H9 (cell line): ENCODE measurements at regions not wholly inside any gene's neighbourhood (a gene's known extent, or its start where the extent isn't known, plus 50 kb on each side); places are given as distances from the start of the nearest gene placed in this dataset.

Experiments
- DNase-seq: peaks from one replicate; pipeline ENCODE4 v3.0.0-alpha.2; 2017
- H2AFZ ChIP-seq: one replicate; pipeline ENCODE4 v1.6.1; 2013; ENCODE audit warnings: mild to moderate bottlenecking, low read length, control low read depth, moderate library complexity
- H2AK5ac ChIP-seq: 2 replicates; pipeline ENCODE4 v1.6.1; 2013; ENCODE audit warnings: low read length, control low read depth, mixed read lengths; ENCODE audit not compliant: insufficient read length
- H2BK120ac ChIP-seq: one replicate; pipeline ENCODE4 v1.6.1; 2013; ENCODE audit warnings: low read depth, mild to moderate bottlenecking, low read length, control low read depth, inconsistent platforms; ENCODE audit not compliant: poor library complexity, severe bottlenecking
- H2BK12ac ChIP-seq: 2 replicates; pipeline ENCODE4 v1.6.1; 2013; ENCODE audit warnings: low read length, control low read depth, mixed read lengths, low read depth; ENCODE audit not compliant: insufficient read length
- H2BK15ac ChIP-seq: 2 replicates; pipeline ENCODE4 v1.6.1; 2013; ENCODE audit warnings: low read depth, low read length, control low read depth
- H2BK20ac ChIP-seq: one replicate; pipeline ENCODE4 v1.6.1; 2013; ENCODE audit warnings: low read depth, mild to moderate bottlenecking, low read length, control low read depth, inconsistent platforms; ENCODE audit not compliant: poor library complexity, severe bottlenecking
- H2BK5ac ChIP-seq: 2 replicates; pipeline ENCODE4 v1.6.1; 2013; ENCODE audit warnings: low read length, control low read depth, mixed read lengths; ENCODE audit not compliant: insufficient read length
- H3K14ac ChIP-seq: 2 replicates; pipeline ENCODE4 v1.6.1; 2013; ENCODE audit warnings: low read length, control low read depth; ENCODE audit not compliant: insufficient read depth
- H3K18ac ChIP-seq: 2 replicates; pipeline ENCODE4 v1.6.1; 2013; ENCODE audit warnings: low read depth, mild to moderate bottlenecking, mixed read lengths, low read length, control low read depth; ENCODE audit not compliant: insufficient read length
- H3K23ac ChIP-seq: 2 replicates; pipeline ENCODE4 v1.6.1; 2013; ENCODE audit warnings: low read length, control low read depth, mixed read lengths, low read depth; ENCODE audit not compliant: insufficient read length
- H3K23me2 ChIP-seq: 2 replicates; pipeline ENCODE4 v1.6.1; 2013; ENCODE audit warnings: low read depth, mild to moderate bottlenecking, mixed read lengths, low read length, control low read depth; ENCODE audit not compliant: insufficient read length, poor library complexity, severe bottlenecking
- H3K27ac ChIP-seq: 2 replicates; pipeline ENCODE4 v1.5.1; 2013; ENCODE audit warnings: low read length, control low read depth, mixed read lengths, low read depth; ENCODE audit not compliant: insufficient read length
- H3K27me3 ChIP-seq: 2 replicates; pipeline ENCODE4 v1.6.1; 2013; ENCODE audit warnings: low read length, control low read depth, inconsistent platforms; ENCODE audit not compliant: insufficient read depth
- H3K4ac ChIP-seq: 2 replicates; pipeline ENCODE4 v1.6.1; 2013; ENCODE audit warnings: low read depth, mild to moderate bottlenecking, control low read depth, inconsistent platforms, low read length, moderate library complexity
- H3K4me1 ChIP-seq: 2 replicates; pipeline ENCODE4 v1.6.1; 2013; ENCODE audit warnings: low read length, control low read depth, inconsistent platforms; ENCODE audit not compliant: insufficient read depth
- H3K4me2 ChIP-seq: 2 replicates; pipeline ENCODE4 v1.6.1; 2013; ENCODE audit warnings: low read length, control low read depth, mixed read lengths; ENCODE audit not compliant: insufficient read length, insufficient read depth
- H3K56ac ChIP-seq: 2 replicates; pipeline ENCODE4 v1.6.1; 2013; ENCODE audit warnings: low read depth, mild to moderate bottlenecking, mixed read lengths, low read length, control low read depth; ENCODE audit not compliant: insufficient read length
- H3K79me1 ChIP-seq: 2 replicates; pipeline ENCODE4 v1.6.1; 2013; ENCODE audit warnings: low read depth, mild to moderate bottlenecking, moderate library complexity, low read length, control low read depth, inconsistent platforms; ENCODE audit not compliant: insufficient read depth, poor library complexity, severe bottlenecking
- H3K79me2 ChIP-seq: 2 replicates; pipeline ENCODE4 v1.6.1; 2013; ENCODE audit warnings: low read length, control low read depth, inconsistent platforms; ENCODE audit not compliant: insufficient read depth
- H3K9ac ChIP-seq: 2 replicates; pipeline ENCODE4 v1.6.1; 2013; ENCODE audit warnings: low read length, control low read depth, mixed read lengths; ENCODE audit not compliant: insufficient read length; ENCODE audit errors: extremely low read depth
- H3K9me3 ChIP-seq: one replicate; pipeline ENCODE4 v1.6.1; 2013; ENCODE audit warnings: low read depth, low read length, inconsistent platforms; ENCODE audit not compliant: control insufficient read depth
- H3T11ph ChIP-seq: one replicate; pipeline ENCODE4 v1.6.1; 2013; ENCODE audit warnings: mild to moderate bottlenecking, low read length, control low read depth, inconsistent platforms
- H4K20me1 ChIP-seq: one replicate; pipeline ENCODE4 v1.6.1; 2013; ENCODE audit not compliant: control insufficient read depth, insufficient read length, insufficient read depth
- H4K5ac ChIP-seq: 2 replicates; pipeline ENCODE4 v1.6.1; 2013; ENCODE audit warnings: low read depth, mild to moderate bottlenecking, mixed read lengths, low read length, control low read depth; ENCODE audit not compliant: insufficient read length
- H4K8ac ChIP-seq: replicated peaks from 2 replicates; pipeline ENCODE4 v1.6.1; 2013; ENCODE audit warnings: low read length, control low read depth, mixed read lengths, low read depth; ENCODE audit not compliant: insufficient read length
- H4K91ac ChIP-seq: 2 replicates; pipeline ENCODE4 v1.6.1; 2013; ENCODE audit warnings: low read depth, mild to moderate bottlenecking, moderate library complexity, mixed read lengths, low read length, control low read depth; ENCODE audit not compliant: insufficient read length
- H3K27ac Mint-ChIP-seq, 3 experiments: 2 replicates in 2 of 3; 3 replicates in 1 of 3; pipeline ENCODE4 v1.8.0; 2020 to 2021; ENCODE audit warnings: mixed read lengths in 3 of 3, mild to moderate bottlenecking in 1 of 3, moderate library complexity in 1 of 3
- H3K27me3 Mint-ChIP-seq: 2 replicates; pipeline ENCODE4 v1.8.0; 2021; ENCODE audit warnings: low read depth, mild to moderate bottlenecking, moderate library complexity, mixed read lengths
- H3K36me3 Mint-ChIP-seq, 3 experiments: 2 replicates in 2 of 3; 3 replicates in 1 of 3; pipeline ENCODE4 v1.8.0; 2020 to 2021; ENCODE audit warnings: low read depth in 3 of 3, mixed read lengths in 3 of 3; ENCODE audit not compliant: insufficient read depth in 1 of 3
- H3K4me1 Mint-ChIP-seq, 2 experiments: 2 replicates each; pipeline ENCODE4 v1.8.0; 2020; ENCODE audit warnings: mixed read lengths in 2 of 2
- H3K4me3 Mint-ChIP-seq, 2 experiments: 2 replicates in 1 of 2; 3 replicates in 1 of 2; pipeline ENCODE4 v1.8.0; 2020 to 2021; ENCODE audit warnings: mild to moderate bottlenecking in 2 of 2, mixed read lengths in 2 of 2, moderate library complexity in 1 of 2
- H3K9me3 Mint-ChIP-seq, 2 experiments: 2 replicates in 1 of 2; 3 replicates in 1 of 2; pipeline ENCODE4 v1.8.0; 2020; ENCODE audit warnings: mild to moderate bottlenecking in 2 of 2, mixed read lengths in 2 of 2, moderate library complexity in 1 of 2
- CTCF ChIP-seq: fragments of 200-600 bp; sonication (generic); conservative IDR thresholded peaks from 3 replicates; pipeline ENCODE4 v1.8.0; 2021; ENCODE audit warnings: antibody characterized with exemption, mild to moderate bottlenecking
- WGBS: extraction: QIAGEN DNeasy Blood & Tissue Kit; methylation state at CpG from one replicate; pipeline ENCODE4 v1.1.7; 2013; ENCODE audit warnings: missing lambda C conversion rate, low lambda C conversion rate, mixed read lengths; ENCODE audit not compliant: insufficient read length; ENCODE audit errors: extremely low coverage; 5-methylcytosine and 5-hydroxymethylcytosine counted together

- H2BK120ac ChIP-seq = no peak overlapping the region
- no peak overlapping the region for H4K91ac ChIP-seq
- no peak overlapping the region for H2BK15ac ChIP-seq
- H3K4me1 Mint-ChIP-seq = peaks cover 15 to 17% of the 10 kb centered on the region in 2 experiments
- no peaks in the 10 kb centered on the region for H3K23me2 ChIP-seq
- no peaks in the 10 kb centered on the region for H3K27me3 ChIP-seq
- H3K4me1 ChIP-seq = peaks cover 3% of the 10 kb centered on the region; the same call in 1 of the 2 replicates
- no peak overlapping the region for H2BK12ac ChIP-seq
- no peak overlapping the region for H4K5ac ChIP-seq
- H2AK5ac ChIP-seq = no peak overlapping the region
- peak; percentile 38 for DNase-seq
- H3K36me3 Mint-ChIP-seq = peaks cover 0 to 4% (median 2%) of the 10 kb centered on the region in 3 experiments; a peak in 1 of 7 replicates
- no peak overlapping the region for H3K18ac ChIP-seq
- H3K9me3 Mint-ChIP-seq = peaks cover 0 to 3% of the 10 kb centered on the region in 2 experiments; a peak in 3 of 5 replicates
- H3K4ac ChIP-seq = no peak overlapping the region
- H3K27ac Mint-ChIP-seq = peak overlapping the region in 2 of 3 experiments; percentile 72 to 88; a peak in 3 of 7 replicates
- no peaks in the 10 kb centered on the region for H3K79me2 ChIP-seq
- H3K79me1 ChIP-seq = no peaks in the 10 kb centered on the region
- H3K4me2 ChIP-seq = no peak overlapping the region
- no peak overlapping the region for H4K8ac ChIP-seq
- no peak overlapping the region for H3K9ac ChIP-seq
- WGBS = no CpG with 5 or more reads among the region's 2 CpGs
- H3K27me3 Mint-ChIP-seq = no peaks in the 10 kb centered on the region
- no peak overlapping the region for H3K27ac ChIP-seq
- no peak overlapping the region for H3K56ac ChIP-seq
- no peak overlapping the region for H3T11ph ChIP-seq
- no peak overlapping the region for H2BK20ac ChIP-seq
- H4K20me1 ChIP-seq = no peaks in the 10 kb centered on the region
- H3K4me3 Mint-ChIP-seq = no peak overlapping the region
- H3K9me3 ChIP-seq = no peaks in the 10 kb centered on the region
- H3K23ac ChIP-seq = no peak overlapping the region
- no peak overlapping the region for H2BK5ac ChIP-seq
- H2AFZ ChIP-seq = no peak overlapping the region
- TF ChIP-seq CTCF = no peak
- H3K14ac ChIP-seq = no peak overlapping the region
These were observed 420.3 kb downstream of the PDHA2 start for GRCh38 chr4:96260064-96260682.
